Neuronal stem cell (in vitro differentiated cells): ENCODE measurements at regions not wholly inside any gene's neighbourhood (a gene's known extent, or its start where the extent isn't known, plus 50 kb on each side); places are given as distances from the start of the nearest gene placed in this dataset.
"Not testable (repeated sequence)": the region's sequence is repeated elsewhere in the genome, so short reads cannot be mapped to it uniquely, and the experiment has no call there.

ENCODE experiments used
- DNase-seq: peaks from one replicate; pipeline ENCODE4 v3.0.0-alpha.2; 2013; ENCODE audit warnings: low spot score
- H2AFZ ChIP-seq: one replicate; pipeline ENCODE4 v1.6.1; 2013; ENCODE audit warnings: mild to moderate bottlenecking, low read length, inconsistent platforms
- H2AK5ac ChIP-seq: 2 replicates; pipeline ENCODE4 v1.6.1; 2013; ENCODE audit warnings: low read depth, mild to moderate bottlenecking, inconsistent platforms, low read length, moderate library complexity, mixed read lengths
- H2BK120ac ChIP-seq: 2 replicates; pipeline ENCODE4 v1.6.1; 2013; ENCODE audit warnings: low read depth, mild to moderate bottlenecking, inconsistent platforms, low read length, moderate library complexity, mixed read lengths
- H2BK12ac ChIP-seq: one replicate; pipeline ENCODE4 v1.6.1; 2013; ENCODE audit warnings: low read length, inconsistent platforms
- H2BK15ac ChIP-seq: 2 replicates; pipeline ENCODE4 v1.6.1; 2013; ENCODE audit warnings: mild to moderate bottlenecking, low read length, inconsistent platforms, mixed read lengths
- H2BK5ac ChIP-seq: one replicate; pipeline ENCODE4 v1.6.1; 2013; ENCODE audit warnings: inconsistent platforms, mild to moderate bottlenecking, low read length, moderate library complexity
- H3K14ac ChIP-seq: one replicate; pipeline ENCODE4 v1.6.1; 2013; ENCODE audit warnings: low read length, inconsistent platforms
- H3K18ac ChIP-seq: 2 replicates; pipeline ENCODE4 v1.6.1; 2013; ENCODE audit warnings: low read length, inconsistent platforms
- H3K23ac ChIP-seq: 2 replicates; pipeline ENCODE4 v1.6.1; 2013; ENCODE audit warnings: low read depth, mild to moderate bottlenecking, mixed read lengths, low read length, inconsistent platforms; ENCODE audit not compliant: poor library complexity
- H3K27ac ChIP-seq: replicated peaks from 3 replicates; pipeline ENCODE4 v1.5.1; 2013; ENCODE audit warnings: low read length, inconsistent platforms
- H3K27me3 ChIP-seq, 3 experiments: 2 replicates each; pipeline ENCODE4 v1.6.1; 2013; ENCODE audit warnings: low read length in 3 of 3, mild to moderate bottlenecking in 2 of 3, inconsistent platforms in 1 of 3, low read depth in 1 of 3, mixed read lengths in 1 of 3, moderate library complexity in 1 of 3; ENCODE audit not compliant: control insufficient read depth in 3 of 3, insufficient read depth in 3 of 3
- H3K36me3 ChIP-seq, 2 donors: replicated peaks in 1 of 2; 2 replicates each; pipeline ENCODE4 v1.6.1; 2013; ENCODE audit warnings: low read length in 2 of 2; ENCODE audit not compliant: control insufficient read depth in 2 of 2, insufficient read depth in 2 of 2
- H3K4ac ChIP-seq: 2 replicates; pipeline ENCODE4 v1.6.1; 2013; ENCODE audit warnings: inconsistent platforms, mild to moderate bottlenecking, low read length, moderate library complexity
- H3K4me1 ChIP-seq, 2 donors: 1 replicate in 1 of 2; 2 replicates in 1 of 2; pipeline ENCODE4 v1.6.1; 2013; ENCODE audit warnings: low read length in 2 of 2, low read depth in 1 of 2; ENCODE audit not compliant: control insufficient read depth in 2 of 2, insufficient read depth in 1 of 2
- H3K4me2 ChIP-seq: one replicate; pipeline ENCODE4 v1.6.1; 2013; ENCODE audit warnings: mild to moderate bottlenecking, low read length, inconsistent platforms; ENCODE audit not compliant: insufficient read depth, poor library complexity, severe bottlenecking
- H3K4me3 ChIP-seq, 2 donors: 2 replicates each; pipeline ENCODE4 v1.5.1; 2013; ENCODE audit warnings: low read length in 2 of 2, mild to moderate bottlenecking in 2 of 2, inconsistent platforms in 1 of 2, moderate library complexity in 1 of 2
- H3K79me1 ChIP-seq: one replicate; pipeline ENCODE4 v1.6.1; 2013; ENCODE audit warnings: low read depth, mild to moderate bottlenecking, inconsistent platforms, low read length, moderate library complexity
- H3K9ac ChIP-seq: one replicate; pipeline ENCODE4 v1.6.1; 2013; ENCODE audit warnings: mild to moderate bottlenecking, low read depth, low read length, inconsistent platforms; ENCODE audit not compliant: poor library complexity
- H3K9me3 ChIP-seq, 2 donors: replicated peaks in 1 of 2; 2 replicates each; pipeline versions ENCODE3 to v1.6.1; 2013; ENCODE audit warnings: low read length in 2 of 2, mild to moderate bottlenecking in 2 of 2, inconsistent platforms in 1 of 2, low read depth in 1 of 2, mixed read lengths in 1 of 2, moderate library complexity in 1 of 2; ENCODE audit not compliant: control insufficient read depth in 2 of 2, insufficient read depth in 1 of 2
- H4K8ac ChIP-seq: one replicate; pipeline ENCODE4 v1.6.1; 2013; ENCODE audit warnings: low read depth, mild to moderate bottlenecking, inconsistent platforms, low read length, moderate library complexity
- H4K91ac ChIP-seq: one replicate; pipeline ENCODE4 v1.6.1; 2013; ENCODE audit warnings: low read length, low read depth, mild to moderate bottlenecking, inconsistent platforms; ENCODE audit not compliant: poor library complexity
- WGBS, 2 donors: extraction: QIAGEN DNeasy Blood & Tissue Kit; methylation state at CpG; one replicate each; pipeline ENCODE4 v1.1.7; 2013; ENCODE audit warnings: missing lambda C conversion rate in 2 of 2, mixed read lengths in 1 of 2; ENCODE audit not compliant: insufficient read length in 2 of 2, insufficient replicate concordance in 1 of 2; ENCODE audit errors: extremely low coverage in 2 of 2; 5-methylcytosine and 5-hydroxymethylcytosine counted together

- not testable (repeated sequence) for H3K36me3 ChIP-seq, H3K14ac ChIP-seq, DNase-seq, H3K23ac ChIP-seq, H3K27me3 ChIP-seq, H2BK12ac ChIP-seq, H3K4me2 ChIP-seq, H2BK15ac ChIP-seq, H3K27ac ChIP-seq, H3K79me1 ChIP-seq, H2AK5ac ChIP-seq, H4K8ac ChIP-seq, H2BK5ac ChIP-seq, H2AFZ ChIP-seq, H3K18ac ChIP-seq, H3K9me3 ChIP-seq, H3K4me3 ChIP-seq, H3K4me1 ChIP-seq, H3K4ac ChIP-seq, H3K9ac ChIP-seq, H2BK120ac ChIP-seq, H4K91ac ChIP-seq
- WGBS, 2 donors = no CpG with 5 or more reads among the region's 3 CpGs
Measured at GRCh38 chr14:106017952-106018351, 491.6 kb downstream of the TMEM121 start.

GRCh38 chr14:106021832-106022231, 495.4 kb downstream of the TMEM121 start:
- Histone ChIP-seq H3K4me3 (no peak overlapping the region), H4K8ac (no peak overlapping the region), H3K27me3 (no peaks in the 10 kb centered on the region), H3K4me1 (no peaks in the 10 kb centered on the region), H3K36me3 (no peaks in the 10 kb centered on the region), H2AK5ac (no peak overlapping the region), H3K23ac (no peak overlapping the region), H2BK15ac (no peak overlapping the region), H3K4me2 (no peak overlapping the region), H2BK120ac (no peak overlapping the region), H2BK5ac (no peak overlapping the region), H3K79me1 (no peaks in the 10 kb centered on the region), H3K14ac (no peak overlapping the region), H2BK12ac (no peak overlapping the region), H3K18ac (no peak overlapping the region), H3K9me3 (no peaks in the 10 kb centered on the region), H3K27ac (no peak overlapping the region), H3K9ac (no peak overlapping the region), H4K91ac (no peak overlapping the region), H3K4ac (no peak overlapping the region), H2AFZ (no peak overlapping the region)
- no CpG with 5 or more reads among the region's 3 CpGs for WGBS, 2 donors
- DNase-seq = no peak

GRCh38 chr14:106022648-106023047, 496.3 kb downstream of the TMEM121 start:
- H2BK5ac ChIP-seq, H3K36me3 ChIP-seq, H3K9me3 ChIP-seq, H3K4me3 ChIP-seq, H3K79me1 ChIP-seq, H2AK5ac ChIP-seq, H3K4ac ChIP-seq, H2BK15ac ChIP-seq, H4K91ac ChIP-seq, DNase-seq, H3K9ac ChIP-seq, H2BK12ac ChIP-seq, H3K27ac ChIP-seq, H3K18ac ChIP-seq, H3K4me1 ChIP-seq, H2AFZ ChIP-seq, H3K27me3 ChIP-seq, H3K23ac ChIP-seq, H4K8ac ChIP-seq, H3K14ac ChIP-seq, H2BK120ac ChIP-seq, H3K4me2 ChIP-seq: not testable (repeated sequence)
- no CpG with 5 or more reads among the region's 5 CpGs for WGBS, 2 donors

GRCh38 chr14:106023411-106023810, 497.0 kb downstream of the TMEM121 start:
- no peak overlapping the region for H2BK15ac ChIP-seq
- H3K4ac ChIP-seq = no peak overlapping the region
- WGBS, 2 donors = no CpG with 5 or more reads among the region's 1 CpG
- no peak overlapping the region for H4K91ac ChIP-seq
- no peak overlapping the region for H2BK120ac ChIP-seq
- no peak overlapping the region for H2BK5ac ChIP-seq
- no peak overlapping the region for H2AFZ ChIP-seq
- no peak overlapping the region for H3K4me3 ChIP-seq
- no peak overlapping the region for H3K27ac ChIP-seq
- no peaks in the 10 kb centered on the region for H3K36me3 ChIP-seq
- H2AK5ac ChIP-seq = no peak overlapping the region
- H3K27me3 ChIP-seq = no peaks in the 10 kb centered on the region
- H2BK12ac ChIP-seq = no peak overlapping the region
- no peak overlapping the region for H3K4me2 ChIP-seq
- H3K23ac ChIP-seq = no peak overlapping the region
- H3K14ac ChIP-seq = no peak overlapping the region
- H3K9ac ChIP-seq = no peak overlapping the region
- no peaks in the 10 kb centered on the region for H3K79me1 ChIP-seq
- no peaks in the 10 kb centered on the region for H3K4me1 ChIP-seq
- no peak for DNase-seq
- H3K9me3 ChIP-seq = peaks cover 0 to 2% of the 10 kb centered on the region in 2 donors
- H3K18ac ChIP-seq = no peak overlapping the region
- H4K8ac ChIP-seq = no peak overlapping the region
